AG04450 (cell line): ENCODE measurements at regions not wholly inside any gene's neighbourhood (a gene's known extent, or its start where the extent isn't known, plus 50 kb on each side); places are given as distances from the start of the nearest gene placed in this dataset.

Experiments used
- CTCF ChIA-PET: fragments of 300-600, 350-600 bp; formaldehyde crosslinking; extraction: SDS; loops from one replicate; lab custom pipeline; 2022; ENCODE audit warnings: antibody characterized with exemption, inconsistent platforms; lab: Charles Lee
- POLR2A ChIA-PET: fragments of 350-600 bp; formaldehyde crosslinking; extraction: SDS; loops from one replicate; lab custom pipeline; 2021; ENCODE audit warnings: antibody characterized with exemption, inconsistent platforms; lab: Yijun Ruan, JAX
- DNase-seq: peaks from one replicate; pipeline ENCODE4 v3.0.0-alpha.2; 2011; ENCODE audit warnings: low read depth, low spot score
- H3K27ac ChIP-seq: one replicate; pipeline ENCODE4 v1.5.1; 2012; ENCODE audit warnings: low read depth, low read length, control low read depth
- H3K27me3 ChIP-seq: one replicate; pipeline ENCODE4 v1.6.0; 2012; ENCODE audit warnings: low read length; ENCODE audit not compliant: control insufficient read depth, insufficient read depth
- H3K4me3 ChIP-seq: 2 replicates; pipeline ENCODE4 v1.5.1; 2011; ENCODE audit warnings: mild to moderate bottlenecking, low read depth, low read length, control low read depth
- H3K9me3 ChIP-seq: 2 replicates; pipeline ENCODE4 v1.5.1; 2012; ENCODE audit warnings: low read length; ENCODE audit not compliant: control insufficient read depth, insufficient read depth
- TF ChIP-seq, protein P1 (sequence below): IDR thresholded peaks from 2 replicates; pipeline ENCODE4 v1.5.1; 2011; ENCODE audit warnings: low read depth, low read length, control low read depth, inconsistent platforms

DNA sequence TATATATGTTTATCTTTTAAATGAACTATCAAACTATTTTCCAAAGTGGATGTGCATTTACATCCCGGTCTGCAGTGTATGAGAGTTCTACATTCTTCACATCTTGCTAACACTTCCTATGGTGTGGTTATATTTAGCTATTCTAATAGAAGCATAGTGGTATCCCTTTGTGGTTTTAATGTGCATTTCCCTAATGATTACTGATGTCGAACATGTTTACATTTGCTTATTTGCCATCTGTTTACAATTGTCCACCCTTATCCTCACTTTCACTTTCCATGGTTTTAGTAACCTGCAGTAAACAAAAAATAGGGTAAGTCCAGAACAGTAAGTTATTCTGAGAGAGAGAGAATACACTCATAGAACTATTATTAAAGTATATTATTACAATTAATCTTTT lies 360.5 kb upstream of the NAALADL2 start:
- no peaks in the 10 kb centered on the region for H3K9me3 ChIP-seq
- no peaks in the 10 kb centered on the region for H3K27me3 ChIP-seq
- CTCF ChIA-PET = interaction anchor here (1.1 kb wide), 1 partner anchor 15 kb away, joined by 4 read pairs; no protein-coding TSS in a partner anchor
- POLR2A ChIA-PET = interaction anchor here (0.7 kb wide), 1 partner anchor 1348 kb away, joined by 3 read pairs; no protein-coding TSS in a partner anchor
- H3K27ac ChIP-seq = no peak overlapping the region
- peak overlapping the region; percentile 25; the same call in 1 of the 2 replicates for H3K4me3 ChIP-seq
- TF ChIP-seq, protein P1, sequence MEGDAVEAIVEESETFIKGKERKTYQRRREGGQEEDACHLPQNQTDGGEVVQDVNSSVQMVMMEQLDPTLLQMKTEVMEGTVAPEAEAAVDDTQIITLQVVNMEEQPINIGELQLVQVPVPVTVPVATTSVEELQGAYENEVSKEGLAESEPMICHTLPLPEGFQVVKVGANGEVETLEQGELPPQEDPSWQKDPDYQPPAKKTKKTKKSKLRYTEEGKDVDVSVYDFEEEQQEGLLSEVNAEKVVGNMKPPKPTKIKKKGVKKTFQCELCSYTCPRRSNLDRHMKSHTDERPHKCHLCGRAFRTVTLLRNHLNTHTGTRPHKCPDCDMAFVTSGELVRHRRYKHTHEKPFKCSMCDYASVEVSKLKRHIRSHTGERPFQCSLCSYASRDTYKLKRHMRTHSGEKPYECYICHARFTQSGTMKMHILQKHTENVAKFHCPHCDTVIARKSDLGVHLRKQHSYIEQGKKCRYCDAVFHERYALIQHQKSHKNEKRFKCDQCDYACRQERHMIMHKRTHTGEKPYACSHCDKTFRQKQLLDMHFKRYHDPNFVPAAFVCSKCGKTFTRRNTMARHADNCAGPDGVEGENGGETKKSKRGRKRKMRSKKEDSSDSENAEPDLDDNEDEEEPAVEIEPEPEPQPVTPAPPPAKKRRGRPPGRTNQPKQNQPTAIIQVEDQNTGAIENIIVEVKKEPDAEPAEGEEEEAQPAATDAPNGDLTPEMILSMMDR = no peak
- DNase-seq = peak; percentile 10

GRCh38 chr3:174505266-174505665 lies 353.9 kb upstream of the NAALADL2 start:
- Histone ChIP-seq H3K27ac (no peak overlapping the region), H3K4me3 (no peak overlapping the region), H3K9me3 (no peaks in the 10 kb centered on the region), H3K27me3 (no peaks in the 10 kb centered on the region)
- ChIA-PET POLR2A (no interaction called here), CTCF (no interaction called here)
- DNase-seq = no peak
- TF ChIP-seq, protein P1 = no peak

DNA sequence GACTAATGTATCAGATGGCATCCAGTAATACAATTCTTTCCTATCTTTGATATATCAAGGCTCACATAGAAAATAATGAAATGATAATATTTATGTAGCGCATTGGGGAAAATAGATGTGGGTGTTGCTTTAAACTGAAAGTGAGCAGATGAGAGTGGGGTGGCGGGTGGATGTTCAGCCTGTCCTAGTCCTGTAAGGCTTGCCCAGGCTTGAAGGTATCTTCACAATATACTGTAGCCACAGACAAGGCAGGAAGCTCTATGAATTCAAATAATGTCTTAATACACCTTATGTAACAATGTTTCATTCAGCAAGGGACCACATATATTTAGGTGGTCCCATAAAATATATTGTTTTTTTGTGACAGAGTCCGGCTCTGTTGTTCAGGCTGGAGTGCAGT lies 334.9 kb upstream of the NAALADL2 start:
- POLR2A ChIA-PET = no interaction called here
- Histone ChIP-seq H3K27ac (no peak overlapping the region), H3K27me3 (no peaks in the 10 kb centered on the region), H3K9me3 (no peaks in the 10 kb centered on the region), H3K4me3 (no peak overlapping the region)
- CTCF ChIA-PET = no interaction called here
- TF ChIP-seq, protein P1 = no peak
- DNase-seq = no peak

DNA sequence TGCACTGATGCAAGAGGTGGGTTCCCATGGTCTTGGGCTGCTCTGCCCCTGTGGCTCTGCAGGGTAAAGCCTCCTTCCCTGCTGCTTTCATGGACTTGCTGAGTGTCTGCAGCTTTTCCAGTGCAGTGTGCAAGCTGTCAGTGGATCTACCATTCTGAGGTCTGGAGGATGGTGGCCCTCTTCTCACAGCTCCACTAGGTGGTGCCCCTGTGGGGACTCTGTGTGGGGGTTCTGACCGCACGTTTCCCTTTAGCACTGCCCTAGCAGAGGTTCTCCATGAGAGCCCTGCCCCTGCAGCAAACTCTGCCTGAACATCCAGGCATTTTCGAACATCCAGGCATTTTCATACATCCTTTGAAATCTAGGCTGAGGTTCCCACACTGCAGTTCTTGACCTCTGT lies 329.8 kb upstream of the NAALADL2 start:
- TF ChIP-seq, protein P1 = no peak
- Histone ChIP-seq H3K27me3 (no peaks in the 10 kb centered on the region), H3K27ac (no peak overlapping the region), H3K9me3 (no peaks in the 10 kb centered on the region), H3K4me3 (no peak overlapping the region)
- no peak for DNase-seq
- CTCF ChIA-PET = no interaction called here
- POLR2A ChIA-PET = no interaction called here

GRCh38 chr3:174531262-174531982 lies 327.7 kb upstream of the NAALADL2 start:
- ChIA-PET POLR2A (no interaction called here), CTCF (interaction anchor here (0.6 kb wide), 1 partner anchor 223 kb away, joined by 3 read pairs; no protein-coding TSS in a partner anchor)
- TF ChIP-seq, protein P1 = 0 out of 2 replicates have a peak, but pooled peaks have one; percentile 6
- DNase-seq = no peak
- H3K4me3 ChIP-seq = no peak overlapping the region
- no peaks in the 10 kb centered on the region for H3K9me3 ChIP-seq
- H3K27ac ChIP-seq = no peak overlapping the region
- H3K27me3 ChIP-seq = no peaks in the 10 kb centered on the region
